ENCODE measurements at regions not wholly inside any gene's neighbourhood (a gene's known extent, or its start where the extent isn't known, plus 50 kb on each side); places are given as distances from the start of the nearest gene placed in this dataset.

GRCh38 chr9:18275313-18275990 lies 198.5 kb upstream of the ADAMTSL1 start:
- Histone ChIP-seq H3K9me3 (ENCODE audit: insufficient read depth, low read length) (no peaks in the 10 kb centered on the region), H3K4me3 (ENCODE audit: low read length) (no peak overlapping the region), H3K4me1 (ENCODE audit: low read length) (no peaks in the 10 kb centered on the region), H3K79me2 (ENCODE audit: low read length) (no peaks in the 10 kb centered on the region), H3K36me3 (replicated peaks; ENCODE audit: low read depth, low read length) (no peaks in the 10 kb centered on the region), H2AFZ (ENCODE audit: low read depth, low read length) (no peak overlapping the region), H4K20me1 (ENCODE audit: insufficient read depth, low read length) (no peaks in the 10 kb centered on the region), H3K4me2 (ENCODE audit: low read length) (no peak overlapping the region), H3K9ac (ENCODE audit: low read length) (no peak overlapping the region), H3K27me3 (ENCODE audit: low read depth, low read length) (no peaks in the 10 kb centered on the region), H3K27ac (ENCODE audit: low read length) (no peak overlapping the region)
- TF ChIP-seq, protein P1, sequence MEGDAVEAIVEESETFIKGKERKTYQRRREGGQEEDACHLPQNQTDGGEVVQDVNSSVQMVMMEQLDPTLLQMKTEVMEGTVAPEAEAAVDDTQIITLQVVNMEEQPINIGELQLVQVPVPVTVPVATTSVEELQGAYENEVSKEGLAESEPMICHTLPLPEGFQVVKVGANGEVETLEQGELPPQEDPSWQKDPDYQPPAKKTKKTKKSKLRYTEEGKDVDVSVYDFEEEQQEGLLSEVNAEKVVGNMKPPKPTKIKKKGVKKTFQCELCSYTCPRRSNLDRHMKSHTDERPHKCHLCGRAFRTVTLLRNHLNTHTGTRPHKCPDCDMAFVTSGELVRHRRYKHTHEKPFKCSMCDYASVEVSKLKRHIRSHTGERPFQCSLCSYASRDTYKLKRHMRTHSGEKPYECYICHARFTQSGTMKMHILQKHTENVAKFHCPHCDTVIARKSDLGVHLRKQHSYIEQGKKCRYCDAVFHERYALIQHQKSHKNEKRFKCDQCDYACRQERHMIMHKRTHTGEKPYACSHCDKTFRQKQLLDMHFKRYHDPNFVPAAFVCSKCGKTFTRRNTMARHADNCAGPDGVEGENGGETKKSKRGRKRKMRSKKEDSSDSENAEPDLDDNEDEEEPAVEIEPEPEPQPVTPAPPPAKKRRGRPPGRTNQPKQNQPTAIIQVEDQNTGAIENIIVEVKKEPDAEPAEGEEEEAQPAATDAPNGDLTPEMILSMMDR (IDR thresholded peaks at IDR 0.05; ENCODE audit: low read depth, low read length), result no peak
- TF ChIP-seq EZH2phosphoT487 (IDR thresholded peaks at IDR 0.05; ENCODE audit: low read depth), result no peak

DNA sequence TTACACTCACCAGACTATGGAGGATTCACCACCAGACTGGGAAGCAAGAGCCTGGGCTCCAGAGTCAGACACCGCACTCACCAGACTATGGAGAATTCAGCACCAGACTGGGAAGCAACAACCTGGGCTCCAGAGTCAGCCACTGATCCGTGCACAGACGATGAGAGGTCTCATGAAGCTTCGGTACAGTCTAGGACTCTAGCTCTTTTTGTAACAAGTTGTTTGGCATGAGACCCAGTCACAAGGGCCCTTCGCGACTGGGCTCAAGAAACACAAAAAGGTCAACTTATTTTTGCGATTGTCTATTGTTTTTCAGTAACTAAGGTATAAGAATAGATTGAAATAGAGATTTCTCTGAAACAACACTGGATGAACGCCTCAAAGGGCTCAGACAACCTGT lies 192.7 kb upstream of the ADAMTSL1 start:
- Histone ChIP-seq H3K4me1 (ENCODE audit: low read length) (no peaks in the 10 kb centered on the region), H3K4me2 (ENCODE audit: low read length) (no peak overlapping the region), H3K27me3 (ENCODE audit: low read depth, low read length) (no peaks in the 10 kb centered on the region), H4K20me1 (ENCODE audit: insufficient read depth, low read length) (no peaks in the 10 kb centered on the region), H3K4me3 (ENCODE audit: low read length) (no peak overlapping the region), H2AFZ (ENCODE audit: low read depth, low read length) (no peak overlapping the region), H3K79me2 (ENCODE audit: low read length) (no peaks in the 10 kb centered on the region), H3K27ac (ENCODE audit: low read length) (no peak overlapping the region), H3K9me3 (ENCODE audit: insufficient read depth, low read length) (no peaks in the 10 kb centered on the region), H3K36me3 (replicated peaks; ENCODE audit: low read depth, low read length) (no peaks in the 10 kb centered on the region), H3K9ac (ENCODE audit: low read length) (no peak overlapping the region)
- no peak for TF ChIP-seq EZH2phosphoT487 (IDR thresholded peaks at IDR 0.05; ENCODE audit: low read depth)
- TF ChIP-seq, protein P1 (IDR thresholded peaks at IDR 0.05; ENCODE audit: low read depth, low read length), result no peak

GRCh38 chr9:18294229-18294628 lies 179.7 kb upstream of the ADAMTSL1 start:
- TF ChIP-seq, protein P1 (IDR thresholded peaks at IDR 0.05; ENCODE audit: low read depth, low read length), result no peak
- no peak for TF ChIP-seq EZH2phosphoT487 (IDR thresholded peaks at IDR 0.05; ENCODE audit: low read depth)
- Histone ChIP-seq H3K27me3 (ENCODE audit: low read depth, low read length) (no peaks in the 10 kb centered on the region), H3K9ac (ENCODE audit: low read length) (no peak overlapping the region)

GRCh38 chr9:18296702-18297055 lies 177.3 kb upstream of the ADAMTSL1 start:
- no peaks in the 10 kb centered on the region for H3K27me3 ChIP-seq (ENCODE audit: low read depth, low read length)
- H3K79me2 ChIP-seq (ENCODE audit: low read length), result no peaks in the 10 kb centered on the region
- H3K9ac ChIP-seq (ENCODE audit: low read length), result no peak overlapping the region
- TF ChIP-seq EZH2phosphoT487 (IDR thresholded peaks at IDR 0.05; ENCODE audit: low read depth), result no peak
- TF ChIP-seq, protein P1 (IDR thresholded peaks at IDR 0.05; ENCODE audit: low read depth, low read length), result no peak
- H2AFZ ChIP-seq (ENCODE audit: low read depth, low read length), result no peak overlapping the region
- no peaks in the 10 kb centered on the region for H3K36me3 ChIP-seq (replicated peaks; ENCODE audit: low read depth, low read length)
- no peaks in the 10 kb centered on the region for H3K9me3 ChIP-seq (ENCODE audit: insufficient read depth, low read length)
- H3K4me2 ChIP-seq (ENCODE audit: low read length), result no peak overlapping the region
- H3K27ac ChIP-seq (ENCODE audit: low read length), result no peak overlapping the region
- H3K4me1 ChIP-seq (ENCODE audit: low read length), result no peaks in the 10 kb centered on the region
- H3K4me3 ChIP-seq (ENCODE audit: low read length), result no peak overlapping the region
- H4K20me1 ChIP-seq (ENCODE audit: insufficient read depth, low read length), result no peaks in the 10 kb centered on the region

More at GRCh38 chr9:18294229-18294628, 179.7 kb upstream of the ADAMTSL1 start:
- Histone ChIP-seq H3K9me3 (ENCODE audit: insufficient read depth, low read length) (no peaks in the 10 kb centered on the region), H3K4me3 (ENCODE audit: low read length) (no peak overlapping the region), H3K36me3 (replicated peaks; ENCODE audit: low read depth, low read length) (no peaks in the 10 kb centered on the region), H3K4me1 (ENCODE audit: low read length) (no peaks in the 10 kb centered on the region), H2AFZ (ENCODE audit: low read depth, low read length) (no peak overlapping the region), H3K27ac (ENCODE audit: low read length) (no peak overlapping the region), H4K20me1 (ENCODE audit: insufficient read depth, low read length) (no peaks in the 10 kb centered on the region), H3K79me2 (ENCODE audit: low read length) (no peaks in the 10 kb centered on the region), H3K4me2 (ENCODE audit: low read length) (no peak overlapping the region)
